ENCODE measurements at regions not wholly inside any gene's neighbourhood (a gene's known extent, or its start where the extent isn't known, plus 50 kb on each side); places are given as distances from the start of the nearest gene placed in this dataset.

DNA sequence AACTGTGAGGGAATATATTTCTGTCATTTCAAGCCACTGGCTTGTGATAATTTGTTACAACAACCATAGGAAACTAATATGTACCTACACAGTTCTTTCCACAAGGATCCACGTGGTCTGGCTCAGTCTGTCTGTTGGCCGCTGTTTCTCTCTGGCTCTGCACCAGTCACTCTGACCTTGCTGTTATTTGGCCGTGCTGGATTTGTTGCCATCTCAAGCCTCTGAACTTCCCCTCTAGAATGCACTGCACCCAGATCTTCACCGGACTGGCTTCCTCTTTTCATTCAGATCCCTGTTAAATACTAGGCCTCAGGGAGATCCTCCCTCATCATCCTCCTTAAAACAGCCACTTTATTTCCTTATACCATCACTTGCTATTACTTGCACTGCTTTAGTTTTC is 446.8 kb downstream of the TFAP2B start:
- no peaks in the 10 kb centered on the region for H3K27me3 Mint-ChIP-seq
- Histone ChIP-seq H3K36me3 (ENCODE audit: control insufficient read depth in 2 of 3, insufficient read depth in 3 of 3, low read length in 3 of 3) (no peaks in the 10 kb centered on the region), H3K4me3 (ENCODE audit: low read length) (no peak overlapping the region), H3K27ac (ENCODE audit: low read depth, low read length) (no peak overlapping the region), H3K4me1 (ENCODE audit: control insufficient read depth in 2 of 2, insufficient read depth in 2 of 2, low read length in 2 of 2) (no peaks in the 10 kb centered on the region), H3K9me3 (ENCODE audit: control insufficient read depth in 2 of 3, low read length in 3 of 3) (no peaks in the 10 kb centered on the region), H3K27me3 (ENCODE audit: control insufficient read depth in 2 of 2, insufficient read depth in 2 of 2, low read length in 2 of 2) (no peaks in the 10 kb centered on the region)
- ATAC-seq, result peak; percentile 65
- H3K4me3 Mint-ChIP-seq, result no peak overlapping the region
- intact Hi-C loops (cut with micrococcal nuclease), result no loop called here
- DNase-seq, result no peak
- H3K27ac Mint-ChIP-seq, result no peak overlapping the region
- ChIA-PET CTCF (no interaction called here), POLR2A (no interaction called here)
- peaks cover 0 to 2% (median 0%) of the 10 kb centered on the region in 7 donors for H3K4me1 Mint-ChIP-seq
- no peaks in the 10 kb centered on the region for H3K36me3 Mint-ChIP-seq
- peaks cover 0 to 14% (median 4%) of the 10 kb centered on the region in 11 donors for H3K9me3 Mint-ChIP-seq

DNA sequence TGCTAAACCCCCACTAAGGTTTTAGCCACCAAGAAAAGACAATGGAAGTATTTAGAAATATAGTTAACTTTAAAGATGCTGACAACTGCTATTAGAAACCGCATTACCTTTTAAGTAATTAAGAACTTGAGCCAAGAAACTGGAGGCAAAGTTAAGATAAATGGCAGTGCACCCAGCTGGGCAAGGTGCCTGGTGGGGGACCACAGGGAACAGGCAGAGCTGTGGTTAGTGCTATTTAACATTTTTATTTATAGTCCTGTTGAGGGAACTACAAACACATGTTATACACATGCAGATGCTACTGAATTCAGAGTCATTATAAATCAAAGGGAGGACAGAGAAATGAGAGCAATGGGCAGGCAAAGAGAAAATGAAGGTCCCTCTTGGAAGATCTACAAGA is 447.9 kb downstream of the TFAP2B start:
- H3K36me3 Mint-ChIP-seq, result no peaks in the 10 kb centered on the region
- peaks cover 0 to 14% (median 6%) of the 10 kb centered on the region in 11 donors for H3K9me3 Mint-ChIP-seq
- peaks cover 0 to 2% (median 0%) of the 10 kb centered on the region in 7 donors for H3K4me1 Mint-ChIP-seq
- Histone ChIP-seq H3K27ac (ENCODE audit: low read depth, low read length) (no peak overlapping the region), H3K36me3 (ENCODE audit: control insufficient read depth in 2 of 3, insufficient read depth in 3 of 3, low read length in 3 of 3) (no peaks in the 10 kb centered on the region), H3K27me3 (ENCODE audit: control insufficient read depth in 2 of 2, insufficient read depth in 2 of 2, low read length in 2 of 2) (no peaks in the 10 kb centered on the region), H3K9me3 (ENCODE audit: control insufficient read depth in 2 of 3, low read length in 3 of 3) (no peaks in the 10 kb centered on the region), H3K4me1 (ENCODE audit: control insufficient read depth in 2 of 2, insufficient read depth in 2 of 2, low read length in 2 of 2) (no peaks in the 10 kb centered on the region), H3K4me3 (ENCODE audit: low read length) (no peak overlapping the region)
- intact Hi-C loops (cut with micrococcal nuclease), result no loop called here
- POLR2A ChIA-PET, result no interaction called here
- H3K27me3 Mint-ChIP-seq, result no peaks in the 10 kb centered on the region
- no peak for DNase-seq
- CTCF ChIA-PET, result no interaction called here
- ATAC-seq, result no peak
- no peak overlapping the region for H3K4me3 Mint-ChIP-seq
- no peak overlapping the region for H3K27ac Mint-ChIP-seq

DNA sequence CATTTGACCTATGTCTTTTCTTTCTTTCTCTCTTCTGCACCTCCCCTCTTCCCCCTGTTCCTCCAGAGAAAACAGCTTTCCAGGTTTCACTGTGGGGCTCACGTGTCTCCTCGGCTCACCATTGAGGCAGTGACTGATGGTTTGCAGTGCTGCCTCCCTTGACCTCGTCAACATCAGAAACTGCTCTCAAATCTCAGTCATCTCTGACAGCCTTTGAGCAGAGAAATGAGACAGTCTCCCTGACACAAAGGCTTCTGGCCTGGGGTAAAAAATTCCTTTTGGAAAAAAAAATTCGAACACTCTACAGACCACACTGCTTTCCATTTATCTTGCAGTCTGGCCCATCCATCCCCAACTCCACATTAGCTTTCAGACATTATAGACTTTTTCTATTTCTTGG is 450.0 kb downstream of the TFAP2B start:
- no peaks in the 10 kb centered on the region for H3K27me3 ChIP-seq (ENCODE audit: control insufficient read depth in 2 of 2, insufficient read depth in 2 of 2, low read length in 2 of 2)
- Mint-ChIP-seq H3K36me3 (no peaks in the 10 kb centered on the region), H3K27me3 (no peaks in the 10 kb centered on the region), H3K4me1 (peaks cover 0 to 2% (median 0%) of the 10 kb centered on the region in 7 donors), H3K27ac (no peak overlapping the region), H3K4me3 (no peak overlapping the region), H3K9me3 (peaks cover 0 to 14% (median 6%) of the 10 kb centered on the region in 11 donors)
- H3K4me3 ChIP-seq (ENCODE audit: low read length), result no peak overlapping the region
- DNase-seq (no peak), ATAC-seq (no peak)
- no peaks in the 10 kb centered on the region for H3K4me1 ChIP-seq (ENCODE audit: control insufficient read depth in 2 of 2, insufficient read depth in 2 of 2, low read length in 2 of 2)
- intact Hi-C loops (cut with micrococcal nuclease), result no loop called here
- H3K27ac ChIP-seq (ENCODE audit: low read depth, low read length), result no peak overlapping the region
- POLR2A ChIA-PET, result no interaction called here
- CTCF ChIA-PET, result no interaction called here
- no peaks in the 10 kb centered on the region for H3K36me3 ChIP-seq (ENCODE audit: control insufficient read depth in 2 of 3, insufficient read depth in 3 of 3, low read length in 3 of 3)
- H3K9me3 ChIP-seq (ENCODE audit: control insufficient read depth in 2 of 3, low read length in 3 of 3), result no peaks in the 10 kb centered on the region

DNA sequence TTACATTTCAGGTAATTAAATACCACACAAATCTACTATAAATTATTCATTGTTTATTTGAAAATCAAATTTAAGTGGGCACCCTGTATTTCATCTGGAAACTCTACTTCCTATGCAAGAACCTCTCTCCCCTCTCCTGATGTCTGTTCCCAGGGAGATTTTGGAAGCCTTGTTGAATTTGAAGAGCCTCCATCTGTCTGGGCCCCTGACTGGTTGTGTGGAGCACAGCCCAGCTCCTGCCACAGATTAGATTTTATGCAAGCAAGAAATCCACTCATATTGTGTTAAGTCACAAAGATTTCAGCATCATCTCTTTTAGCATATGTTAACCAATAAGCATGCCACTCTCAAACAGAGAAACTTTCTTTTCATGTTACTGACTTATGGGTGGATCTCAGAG is 451.2 kb downstream of the TFAP2B start:
- Mint-ChIP-seq H3K4me1 (peaks cover 0 to 2% (median 0%) of the 10 kb centered on the region in 7 donors), H3K27ac (no peak overlapping the region), H3K4me3 (no peak overlapping the region), H3K36me3 (no peaks in the 10 kb centered on the region), H3K27me3 (no peaks in the 10 kb centered on the region), H3K9me3 (peaks cover 0 to 12% (median 5%) of the 10 kb centered on the region in 11 donors)
- ChIA-PET CTCF (no interaction called here), POLR2A (no interaction called here)
- no peak overlapping the region for H3K27ac ChIP-seq (ENCODE audit: low read depth, low read length)
- H3K4me1 ChIP-seq (ENCODE audit: control insufficient read depth in 2 of 2, insufficient read depth in 2 of 2, low read length in 2 of 2), result no peaks in the 10 kb centered on the region
- H3K9me3 ChIP-seq (ENCODE audit: control insufficient read depth in 2 of 3, low read length in 3 of 3), result no peaks in the 10 kb centered on the region
- intact Hi-C loops (cut with micrococcal nuclease), result no loop called here
- no peak overlapping the region for H3K4me3 ChIP-seq (ENCODE audit: low read length)
- no peaks in the 10 kb centered on the region for H3K36me3 ChIP-seq (ENCODE audit: control insufficient read depth in 2 of 3, insufficient read depth in 3 of 3, low read length in 3 of 3)
- ATAC-seq, result no peak
- DNase-seq, result no peak
- no peaks in the 10 kb centered on the region for H3K27me3 ChIP-seq (ENCODE audit: control insufficient read depth in 2 of 2, insufficient read depth in 2 of 2, low read length in 2 of 2)

DNA sequence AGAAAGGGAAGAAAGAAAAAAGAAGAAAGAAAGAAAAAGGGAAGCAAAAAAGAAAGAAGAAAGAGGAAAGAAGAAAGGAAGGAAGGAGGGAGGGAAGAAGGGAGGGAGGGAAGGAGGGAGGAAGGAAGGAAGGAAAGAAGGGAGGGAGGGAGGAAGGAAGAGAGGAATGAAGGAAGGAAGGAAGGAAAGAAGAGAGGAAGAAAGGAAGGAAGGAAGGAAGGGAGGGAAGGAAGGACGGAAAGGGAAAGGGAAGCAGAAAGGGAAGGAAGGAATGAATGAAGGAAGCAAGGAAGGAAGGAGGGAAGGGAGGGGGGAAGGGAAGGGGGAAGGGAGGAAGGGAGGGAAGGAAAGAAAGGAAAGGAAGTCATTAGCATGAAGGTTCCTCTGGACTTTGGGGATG is 452.9 kb downstream of the TFAP2B start:
- H3K36me3 Mint-ChIP-seq, result no peaks in the 10 kb centered on the region
- H3K4me1 Mint-ChIP-seq, result no peaks in the 10 kb centered on the region
- H3K4me3 ChIP-seq (ENCODE audit: low read length), result no peak overlapping the region
- H3K4me1 ChIP-seq (ENCODE audit: control insufficient read depth in 2 of 2, insufficient read depth in 2 of 2, low read length in 2 of 2), result no peaks in the 10 kb centered on the region
- peaks cover 0 to 7% (median 2%) of the 10 kb centered on the region in 11 donors for H3K9me3 Mint-ChIP-seq
- DNase-seq (no peak), ATAC-seq (no peak)
- H3K27me3 ChIP-seq (ENCODE audit: control insufficient read depth in 2 of 2, insufficient read depth in 2 of 2, low read length in 2 of 2), result no peaks in the 10 kb centered on the region
- POLR2A ChIA-PET, result no interaction called here
- intact Hi-C loops (cut with micrococcal nuclease), result no loop called here
- no peaks in the 10 kb centered on the region for H3K9me3 ChIP-seq (ENCODE audit: control insufficient read depth in 2 of 3, low read length in 3 of 3)
- no peak overlapping the region for H3K27ac ChIP-seq (ENCODE audit: low read depth, low read length)
- H3K27ac Mint-ChIP-seq, result no peak overlapping the region
- no peak overlapping the region for H3K4me3 Mint-ChIP-seq
- CTCF ChIA-PET, result no interaction called here
- no peaks in the 10 kb centered on the region for H3K27me3 Mint-ChIP-seq
- H3K36me3 ChIP-seq (ENCODE audit: control insufficient read depth in 2 of 3, insufficient read depth in 3 of 3, low read length in 3 of 3), result no peaks in the 10 kb centered on the region

DNA sequence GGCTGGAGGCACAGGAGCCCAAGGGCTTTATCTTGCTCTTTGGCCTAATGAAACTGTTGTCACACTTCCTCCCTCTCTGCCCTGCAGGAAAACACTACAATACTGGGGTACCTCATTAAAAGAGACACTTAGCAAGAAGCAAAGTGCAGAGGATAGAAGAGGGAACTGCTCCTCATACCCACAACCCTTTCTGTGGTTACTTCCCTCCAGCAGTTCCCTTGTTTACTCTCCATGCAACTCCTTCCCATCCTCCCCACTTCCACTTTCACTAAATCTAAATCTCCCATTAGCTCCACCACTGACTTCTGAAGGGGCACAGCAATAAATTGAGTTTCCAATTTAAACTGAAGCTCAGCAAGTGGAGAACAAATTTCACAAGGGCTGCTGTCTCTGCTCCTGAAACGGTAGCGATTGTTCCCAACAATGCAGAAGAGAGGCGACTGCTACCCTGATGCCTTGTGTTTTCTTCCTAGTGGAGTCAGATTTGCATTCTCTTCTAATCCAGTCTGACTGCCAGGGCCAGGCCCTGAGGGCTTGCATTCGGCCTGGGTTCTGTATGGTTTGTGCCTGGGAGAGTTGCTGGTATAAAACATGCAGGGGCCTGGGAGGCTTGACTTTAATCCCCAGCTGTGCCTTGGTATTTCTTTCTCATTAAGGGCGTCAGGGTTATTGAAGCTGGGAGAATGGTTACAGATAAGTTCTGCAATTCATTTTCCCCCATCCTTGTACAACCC is 454.7 kb downstream of the TFAP2B start:
- H3K27ac Mint-ChIP-seq, result no peak overlapping the region
- POLR2A ChIA-PET, result no interaction called here
- H3K4me3 Mint-ChIP-seq, result no peak overlapping the region
- DNase-seq (no peak), ATAC-seq (peak; percentile 62)
- Histone ChIP-seq H3K27ac (ENCODE audit: low read depth, low read length) (no peak overlapping the region), H3K27me3 (ENCODE audit: control insufficient read depth in 2 of 2, insufficient read depth in 2 of 2, low read length in 2 of 2) (no peaks in the 10 kb centered on the region), H3K4me1 (ENCODE audit: control insufficient read depth in 2 of 2, insufficient read depth in 2 of 2, low read length in 2 of 2) (no peaks in the 10 kb centered on the region), H3K4me3 (ENCODE audit: low read length) (no peak overlapping the region), H3K9me3 (ENCODE audit: control insufficient read depth in 2 of 3, low read length in 3 of 3) (no peaks in the 10 kb centered on the region), H3K36me3 (ENCODE audit: control insufficient read depth in 2 of 3, insufficient read depth in 3 of 3, low read length in 3 of 3) (no peaks in the 10 kb centered on the region)
- no peaks in the 10 kb centered on the region for H3K36me3 Mint-ChIP-seq
- H3K9me3 Mint-ChIP-seq, result peaks cover 0 to 5% (median 3%) of the 10 kb centered on the region in 11 donors
- CTCF ChIA-PET, result no interaction called here
- H3K27me3 Mint-ChIP-seq, result no peaks in the 10 kb centered on the region
- intact Hi-C loops (cut with micrococcal nuclease), result no loop called here
- H3K4me1 Mint-ChIP-seq, result no peaks in the 10 kb centered on the region

DNA sequence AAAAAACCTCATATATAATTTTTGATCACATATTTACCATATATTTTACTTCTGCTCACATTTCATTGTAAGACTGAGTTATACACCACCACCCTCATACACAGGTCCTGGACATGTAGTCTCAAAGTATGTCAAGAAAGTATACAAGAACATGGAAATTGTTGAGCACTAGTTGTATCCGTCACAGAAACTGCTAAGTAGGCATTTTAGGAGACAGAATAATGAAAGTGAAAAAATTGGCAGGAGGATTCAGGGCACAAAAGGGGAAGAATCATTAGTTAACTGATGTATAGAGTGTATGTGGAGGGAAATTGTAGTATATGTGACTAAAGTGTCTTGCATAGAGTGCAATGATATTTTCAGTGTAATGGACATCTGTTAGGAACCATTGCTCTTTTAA is 458.8 kb downstream of the TFAP2B start:
- no peak overlapping the region for H3K4me3 Mint-ChIP-seq
- H3K4me1 ChIP-seq (ENCODE audit: control insufficient read depth in 2 of 2, insufficient read depth in 2 of 2, low read length in 2 of 2), result no peaks in the 10 kb centered on the region
- no peak overlapping the region for H3K27ac ChIP-seq (ENCODE audit: low read depth, low read length)
- H3K4me1 Mint-ChIP-seq, result peaks cover 0 to 2% (median 0%) of the 10 kb centered on the region in 7 donors
- no peak for DNase-seq
- intact Hi-C loops (cut with micrococcal nuclease), result no loop called here
- ChIA-PET CTCF (no interaction called here), POLR2A (no interaction called here)
- no peak for ATAC-seq
- H3K4me3 ChIP-seq (ENCODE audit: low read length), result no peak overlapping the region
- no peaks in the 10 kb centered on the region for H3K36me3 ChIP-seq (ENCODE audit: control insufficient read depth in 2 of 3, insufficient read depth in 3 of 3, low read length in 3 of 3)
- no peaks in the 10 kb centered on the region for H3K9me3 ChIP-seq (ENCODE audit: control insufficient read depth in 2 of 3, low read length in 3 of 3)
- H3K27me3 ChIP-seq (ENCODE audit: control insufficient read depth in 2 of 2, insufficient read depth in 2 of 2, low read length in 2 of 2), result no peaks in the 10 kb centered on the region
- H3K27me3 Mint-ChIP-seq, result no peaks in the 10 kb centered on the region
- no peak overlapping the region for H3K27ac Mint-ChIP-seq
- peaks cover 0 to 9% (median 2%) of the 10 kb centered on the region in 11 donors for H3K9me3 Mint-ChIP-seq
- no peaks in the 10 kb centered on the region for H3K36me3 Mint-ChIP-seq

Measured in naive thymus-derived CD4-positive, alpha-beta T cell (primary cell).